ENCODE measurements at regions not wholly inside any gene's neighbourhood (a gene's known extent, or its start where the extent isn't known, plus 50 kb on each side); places are given as distances from the start of the nearest gene placed in this dataset.
"Not testable (repeated sequence)": the region's sequence is repeated elsewhere in the genome, so short reads cannot be mapped to it uniquely, and the experiment has no call there.

DNA sequence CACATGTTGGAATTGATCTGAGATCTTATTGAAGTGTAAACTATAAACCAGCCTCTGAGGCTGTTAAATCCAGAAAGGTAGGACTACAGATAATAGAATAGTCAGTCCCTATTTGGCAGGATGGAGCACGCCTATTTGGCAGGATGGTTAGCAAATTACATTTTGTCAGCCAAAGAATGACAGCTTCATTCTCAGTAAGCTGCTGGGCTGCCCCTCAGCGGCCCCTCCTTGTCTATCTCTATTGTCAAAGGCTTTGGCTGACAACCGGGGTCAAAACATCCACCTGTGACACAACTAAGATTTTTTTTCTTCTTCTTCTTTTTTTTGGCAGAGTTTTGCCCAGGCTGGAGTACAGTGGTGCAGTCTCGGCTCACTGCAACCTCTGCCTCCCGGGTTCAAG lies 123.4 kb upstream of the ECI2 start:
- ChIA-PET POLR2A (no interaction called here), CTCF (no interaction called here)
- TF ChIP-seq, protein P1, sequence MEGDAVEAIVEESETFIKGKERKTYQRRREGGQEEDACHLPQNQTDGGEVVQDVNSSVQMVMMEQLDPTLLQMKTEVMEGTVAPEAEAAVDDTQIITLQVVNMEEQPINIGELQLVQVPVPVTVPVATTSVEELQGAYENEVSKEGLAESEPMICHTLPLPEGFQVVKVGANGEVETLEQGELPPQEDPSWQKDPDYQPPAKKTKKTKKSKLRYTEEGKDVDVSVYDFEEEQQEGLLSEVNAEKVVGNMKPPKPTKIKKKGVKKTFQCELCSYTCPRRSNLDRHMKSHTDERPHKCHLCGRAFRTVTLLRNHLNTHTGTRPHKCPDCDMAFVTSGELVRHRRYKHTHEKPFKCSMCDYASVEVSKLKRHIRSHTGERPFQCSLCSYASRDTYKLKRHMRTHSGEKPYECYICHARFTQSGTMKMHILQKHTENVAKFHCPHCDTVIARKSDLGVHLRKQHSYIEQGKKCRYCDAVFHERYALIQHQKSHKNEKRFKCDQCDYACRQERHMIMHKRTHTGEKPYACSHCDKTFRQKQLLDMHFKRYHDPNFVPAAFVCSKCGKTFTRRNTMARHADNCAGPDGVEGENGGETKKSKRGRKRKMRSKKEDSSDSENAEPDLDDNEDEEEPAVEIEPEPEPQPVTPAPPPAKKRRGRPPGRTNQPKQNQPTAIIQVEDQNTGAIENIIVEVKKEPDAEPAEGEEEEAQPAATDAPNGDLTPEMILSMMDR (IDR thresholded peaks at IDR 0.05; ENCODE audit: control extremely low read depth, extremely low read depth, low read depth, missing control alignments) = no peak
- no peak for DNase-seq (ENCODE audit: extremely low spot score)

DNA sequence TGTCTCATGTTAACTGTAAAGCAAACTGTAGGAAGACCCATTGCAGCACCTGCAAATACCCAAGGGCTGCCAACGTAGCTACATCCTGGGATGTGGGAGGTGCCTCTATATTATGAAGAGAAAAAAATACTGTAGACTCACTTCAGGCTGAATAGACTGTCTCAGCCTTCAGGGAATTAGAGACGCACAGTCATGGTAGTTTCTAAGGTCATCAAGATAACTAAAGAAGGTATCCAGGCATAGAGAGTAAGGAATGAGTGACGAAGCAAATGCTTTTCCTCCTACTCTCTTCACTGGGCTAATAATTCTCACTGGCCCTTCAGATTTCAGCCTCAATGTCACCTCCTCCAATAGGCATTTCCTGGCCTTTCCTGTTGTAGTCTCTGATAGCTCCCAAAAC lies 121.6 kb upstream of the ECI2 start:
- POLR2A ChIA-PET = no interaction called here
- CTCF ChIA-PET = interaction anchor here (1.4 kb wide), 1 partner anchor 10 kb away, joined by 3 read pairs; no protein-coding TSS in a partner anchor
- DNase-seq (ENCODE audit: extremely low spot score) = no peak
- TF ChIP-seq, protein P1 (IDR thresholded peaks at IDR 0.05; ENCODE audit: control extremely low read depth, extremely low read depth, low read depth, missing control alignments) = no peak

DNA sequence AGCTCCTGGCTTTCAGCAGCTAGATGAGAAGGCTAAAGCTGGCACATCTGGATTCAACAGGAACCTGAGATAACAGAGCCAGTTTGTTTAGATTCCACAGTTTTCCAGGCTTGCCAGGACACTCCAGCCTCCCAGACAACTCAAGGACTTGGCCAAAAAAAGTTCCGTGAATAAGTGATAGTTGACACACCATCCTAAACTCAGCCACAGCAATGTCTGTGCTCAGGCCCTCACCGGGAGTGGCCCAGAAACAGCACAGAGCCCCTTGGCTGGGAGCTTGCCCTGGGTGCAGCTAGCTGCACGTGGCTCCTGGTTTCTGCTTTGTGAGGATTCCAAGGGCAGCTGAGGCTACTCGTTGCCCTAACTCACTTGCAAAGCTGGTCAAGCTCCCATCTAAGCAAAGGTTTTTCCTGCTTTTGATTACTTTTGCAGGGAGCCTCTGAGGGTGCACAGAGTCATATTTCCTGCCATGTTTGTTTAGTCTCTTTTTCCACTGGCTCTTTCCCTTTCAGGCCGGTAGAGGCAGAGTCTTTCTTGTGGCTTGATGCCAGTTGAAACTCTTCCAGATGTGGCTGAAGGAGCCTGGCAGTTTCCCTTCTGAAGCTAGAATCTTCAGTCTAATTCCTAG lies 118.3 kb upstream of the ECI2 start:
- ChIA-PET CTCF (no interaction called here), POLR2A (no interaction called here)
- TF ChIP-seq, protein P1 (IDR thresholded peaks at IDR 0.05; ENCODE audit: control extremely low read depth, extremely low read depth, low read depth, missing control alignments) = no peak
- DNase-seq (ENCODE audit: extremely low spot score) = no peak

DNA sequence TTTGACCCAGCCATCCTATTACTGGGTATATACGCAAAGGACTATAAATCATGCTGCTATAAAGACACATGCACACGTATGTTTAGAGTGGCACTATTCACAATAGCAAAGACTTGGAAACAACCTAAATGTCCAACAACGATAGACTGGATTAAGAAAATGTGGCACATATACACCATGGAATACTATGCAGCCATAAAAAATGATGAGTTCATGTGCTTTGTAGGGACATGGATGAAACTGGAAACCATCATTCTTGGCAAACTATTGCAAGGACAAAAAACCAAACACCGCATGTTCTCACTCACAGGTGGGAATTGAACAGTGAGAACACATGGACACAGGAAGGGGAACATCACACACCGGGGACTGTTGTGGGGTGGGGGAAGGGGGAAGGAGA lies 117.1 kb upstream of the ECI2 start:
- POLR2A ChIA-PET; DNase-seq (ENCODE audit: extremely low spot score); CTCF ChIA-PET: not testable (repeated sequence)

DNA sequence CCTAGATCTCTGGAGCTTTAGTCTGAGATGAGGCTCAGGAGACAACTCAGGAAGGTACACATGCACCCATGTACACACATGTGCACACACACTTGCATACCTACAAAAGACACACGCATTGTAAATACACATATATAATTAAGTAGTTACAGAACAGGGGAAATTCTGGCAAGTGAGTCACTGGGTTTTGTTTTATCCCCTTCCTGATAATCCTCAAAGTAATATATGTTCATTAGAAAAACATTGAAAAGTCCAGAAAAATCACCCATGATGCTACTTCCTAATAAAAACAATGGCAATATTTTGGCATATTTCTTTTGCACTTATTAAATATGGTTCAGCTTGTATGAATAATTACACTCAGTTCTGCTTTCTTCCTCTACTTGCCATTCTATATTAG lies 115.3 kb upstream of the ECI2 start:
- DNase-seq (ENCODE audit: extremely low spot score) = no peak
- CTCF ChIA-PET = no interaction called here
- TF ChIP-seq, protein P1 (IDR thresholded peaks at IDR 0.05; ENCODE audit: control extremely low read depth, extremely low read depth, low read depth, missing control alignments) = no peak
- POLR2A ChIA-PET = no interaction called here

DNA sequence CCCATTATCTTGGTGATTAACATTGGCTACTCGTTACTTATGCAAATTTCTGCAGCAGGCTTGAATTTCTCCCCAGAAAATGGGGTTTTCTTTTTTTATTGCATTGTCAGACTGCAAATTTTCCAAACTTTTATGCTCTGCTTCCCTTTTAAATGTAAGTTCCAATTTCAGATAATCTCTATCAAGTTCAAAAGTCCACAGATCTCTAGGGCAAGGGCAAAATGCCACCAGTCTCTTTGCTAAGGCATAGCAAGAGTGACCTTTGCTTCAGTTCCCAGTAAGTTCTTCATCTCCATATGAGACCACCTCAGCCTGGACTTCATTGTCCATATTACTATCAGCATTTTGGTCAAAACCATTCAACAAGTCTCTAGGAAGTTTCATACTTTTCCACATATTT lies 108.5 kb upstream of the ECI2 start:
- DNase-seq (ENCODE audit: extremely low spot score); CTCF ChIA-PET; POLR2A ChIA-PET: not testable (repeated sequence)

DNA sequence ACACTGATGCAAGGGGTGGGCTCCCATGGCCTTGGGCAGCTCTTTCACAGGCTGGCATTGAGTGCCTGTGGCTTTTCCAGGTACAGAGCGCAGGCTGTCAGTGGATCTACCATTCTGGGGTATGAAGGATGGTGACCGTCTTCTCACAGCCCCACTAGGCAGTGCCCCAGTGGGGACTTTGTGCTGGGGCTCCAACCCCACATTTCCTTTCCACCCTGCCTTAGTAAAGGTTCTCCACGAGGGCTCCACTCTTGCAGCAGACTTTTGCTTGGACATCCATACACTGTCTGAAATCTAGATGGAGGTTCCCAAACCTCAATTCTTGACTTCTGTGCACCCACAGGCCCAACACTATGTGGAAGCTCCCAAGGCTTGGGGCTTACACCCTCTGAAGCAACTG lies 107.9 kb upstream of the ECI2 start:
- CTCF ChIA-PET = no interaction called here
- TF ChIP-seq, protein P1 (IDR thresholded peaks at IDR 0.05; ENCODE audit: control extremely low read depth, extremely low read depth, low read depth, missing control alignments) = no peak
- DNase-seq (ENCODE audit: extremely low spot score) = no peak
- POLR2A ChIA-PET = no interaction called here

DNA sequence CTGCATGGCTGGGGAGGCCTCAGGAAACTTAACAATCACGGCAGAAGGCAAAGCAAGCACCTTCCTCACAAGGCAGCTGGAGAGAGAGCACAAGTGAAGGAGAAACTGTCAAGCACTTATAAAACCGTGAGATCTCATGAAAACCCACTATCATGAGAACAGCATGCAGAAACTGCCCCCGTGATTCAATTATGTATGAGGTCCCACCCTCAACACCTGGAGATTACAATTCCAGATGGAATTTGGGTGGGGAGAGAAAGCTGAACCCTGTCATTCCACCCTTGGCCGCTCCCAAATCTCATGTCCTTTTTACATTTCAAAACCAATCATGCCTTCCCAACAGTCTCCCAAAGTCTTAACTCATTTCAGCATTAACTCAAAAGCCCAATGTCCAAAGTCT lies 107.2 kb upstream of the ECI2 start:
- ChIA-PET CTCF (no interaction called here), POLR2A (no interaction called here)
- no peak for DNase-seq (ENCODE audit: extremely low spot score)
- TF ChIP-seq, protein P1 (IDR thresholded peaks at IDR 0.05; ENCODE audit: control extremely low read depth, extremely low read depth, low read depth, missing control alignments) = no peak

Data from GM10248 (cell line).